Suprapubic skin (tissue), 4 donors: ENCODE measurements at regions not wholly inside any gene's neighbourhood (a gene's known extent, or its start where the extent isn't known, plus 50 kb on each side); places are given as distances from the start of the nearest gene placed in this dataset.
A peak's percentile ranks its signal among the peaks of the same experiment; 100 is the strongest.

Experiments
- DNase-seq, 2 donors: peaks; one replicate each; pipeline ENCODE4 v3.0.0-alpha.2; 2019; ENCODE audit warnings: low spot score in 2 of 2
- H3K27ac ChIP-seq: fragments of 200-600 bp; sonication (generic); one replicate; pipeline ENCODE4 v1.5.1; 2019
- H3K27me3 ChIP-seq: fragments of 200-600 bp; sonication (generic); one replicate; pipeline ENCODE4 v1.5.1; 2019
- H3K36me3 ChIP-seq: fragments of 200-600 bp; sonication (generic); one replicate; pipeline ENCODE4 v1.5.1; 2019
- H3K4me1 ChIP-seq: fragments of 200-600 bp; sonication (generic); one replicate; pipeline ENCODE4 v1.5.1; 2019
- H3K4me3 ChIP-seq: fragments of 200-600 bp; sonication (generic); one replicate; pipeline ENCODE4 v1.5.1; 2019; ENCODE audit warnings: mild to moderate bottlenecking
- H3K9me3 ChIP-seq: fragments of 200-600 bp; sonication (generic); one replicate; pipeline ENCODE4 v1.5.1; 2019
- EP300 ChIP-seq: sonication (generic); formaldehyde crosslinking; IDR thresholded peaks from one replicate; pipeline ENCODE4 v1.6.1; 2017; ENCODE audit warnings: antibody characterized with exemption
- POLR2A ChIP-seq, 2 donors: fragments of 450-650 bp; IDR thresholded peaks; one replicate each; pipeline ENCODE4 v1.6.1; 2017; ENCODE audit warnings: antibody characterized with exemption in 2 of 2, mild to moderate bottlenecking in 2 of 2, moderate library complexity in 2 of 2
- POLR2AphosphoS5 ChIP-seq, 3 donors: sonication (generic); formaldehyde crosslinking; IDR thresholded peaks; one replicate each; pipeline ENCODE4 v1.6.1; 2017; ENCODE audit warnings: antibody characterized with exemption in 3 of 3
- WGBS: methylation state at CpG from one replicate; pipeline ENCODE4 v1.1.5; 2018; 5-methylcytosine and 5-hydroxymethylcytosine counted together
- TF ChIP-seq, protein P1 (sequence below), 2 donors: fragments of 200-600 bp in 1 of 2; fragments of 450-650 bp in 1 of 2; sonication (generic) in 1 of 2; IDR thresholded peaks; one replicate each; pipeline ENCODE4 v1.5.1; 2016 to 2019; ENCODE audit warnings: antibody characterized with exemption in 2 of 2, mild to moderate bottlenecking in 1 of 2, moderate library complexity in 1 of 2

- no peak overlapping the region for H3K4me3 ChIP-seq
- H3K4me1 ChIP-seq, result no peaks in the 10 kb centered on the region
- H3K36me3 ChIP-seq, result no peaks in the 10 kb centered on the region
- H3K27me3 ChIP-seq, result peaks cover 3% of the 10 kb centered on the region
- H3K27ac ChIP-seq, result no peak overlapping the region
- no peaks in the 10 kb centered on the region for H3K9me3 ChIP-seq
- TF ChIP-seq, protein P1, sequence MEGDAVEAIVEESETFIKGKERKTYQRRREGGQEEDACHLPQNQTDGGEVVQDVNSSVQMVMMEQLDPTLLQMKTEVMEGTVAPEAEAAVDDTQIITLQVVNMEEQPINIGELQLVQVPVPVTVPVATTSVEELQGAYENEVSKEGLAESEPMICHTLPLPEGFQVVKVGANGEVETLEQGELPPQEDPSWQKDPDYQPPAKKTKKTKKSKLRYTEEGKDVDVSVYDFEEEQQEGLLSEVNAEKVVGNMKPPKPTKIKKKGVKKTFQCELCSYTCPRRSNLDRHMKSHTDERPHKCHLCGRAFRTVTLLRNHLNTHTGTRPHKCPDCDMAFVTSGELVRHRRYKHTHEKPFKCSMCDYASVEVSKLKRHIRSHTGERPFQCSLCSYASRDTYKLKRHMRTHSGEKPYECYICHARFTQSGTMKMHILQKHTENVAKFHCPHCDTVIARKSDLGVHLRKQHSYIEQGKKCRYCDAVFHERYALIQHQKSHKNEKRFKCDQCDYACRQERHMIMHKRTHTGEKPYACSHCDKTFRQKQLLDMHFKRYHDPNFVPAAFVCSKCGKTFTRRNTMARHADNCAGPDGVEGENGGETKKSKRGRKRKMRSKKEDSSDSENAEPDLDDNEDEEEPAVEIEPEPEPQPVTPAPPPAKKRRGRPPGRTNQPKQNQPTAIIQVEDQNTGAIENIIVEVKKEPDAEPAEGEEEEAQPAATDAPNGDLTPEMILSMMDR (IDR thresholded peaks at IDR 0.05), result no peak
- TF ChIP-seq POLR2AphosphoS5 (IDR thresholded peaks at IDR 0.05) (no peak), EP300 (no peak), POLR2A (IDR thresholded peaks at IDR 0.05) (no peak)
- DNase-seq, result no peak
Observed at GRCh38 chr9:16133032-16133431, 580.2 kb downstream of the CCDC171 start.

DNA sequence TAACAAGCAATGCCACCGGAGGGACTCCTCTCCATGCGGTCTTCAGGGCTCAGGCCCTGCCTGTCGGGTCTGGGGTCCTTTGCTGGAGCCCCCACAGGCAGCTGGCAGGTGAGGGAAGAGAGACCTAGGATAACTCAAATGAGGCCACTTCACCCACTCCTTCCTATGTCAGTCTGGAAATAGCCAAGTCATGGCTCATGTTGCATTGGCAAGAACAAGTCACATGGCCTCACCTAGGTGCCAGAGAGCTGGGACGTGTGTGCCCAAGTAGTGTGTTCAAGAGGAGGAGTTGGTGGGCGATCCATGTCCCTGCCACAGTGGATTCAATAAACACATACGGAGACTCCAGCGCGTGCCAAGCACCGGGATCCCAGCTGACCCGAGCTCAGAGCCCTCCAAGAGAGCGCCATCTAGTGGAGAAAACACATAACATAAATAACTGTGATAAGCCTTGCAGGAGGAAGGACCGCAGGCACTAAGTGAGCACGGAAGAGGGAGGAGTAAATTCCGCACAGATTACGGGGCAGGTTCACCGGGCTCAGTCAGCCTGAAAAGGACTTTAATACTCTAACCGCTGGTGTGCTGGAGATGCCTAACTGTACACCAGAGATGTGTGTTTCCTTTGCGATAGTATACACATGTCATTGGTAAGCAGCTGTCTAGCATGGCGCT lies 580.8 kb downstream of the CCDC171 start:
- H3K36me3 ChIP-seq, result no peaks in the 10 kb centered on the region
- WGBS, result 44% methylated on average over 19 of the region's 19 CpGs
- TF ChIP-seq, protein P1 (IDR thresholded peaks at IDR 0.05), result peak in 1 of 2 donors; percentile 37
- TF ChIP-seq POLR2A (IDR thresholded peaks at IDR 0.05), result no peak
- no peak for TF ChIP-seq EP300
- H3K4me3 ChIP-seq, result no peak overlapping the region
- no peaks in the 10 kb centered on the region for H3K9me3 ChIP-seq
- no peak for DNase-seq
- no peaks in the 10 kb centered on the region for H3K4me1 ChIP-seq
- peaks cover 3% of the 10 kb centered on the region for H3K27me3 ChIP-seq
- H3K27ac ChIP-seq, result no peak overlapping the region

DNA sequence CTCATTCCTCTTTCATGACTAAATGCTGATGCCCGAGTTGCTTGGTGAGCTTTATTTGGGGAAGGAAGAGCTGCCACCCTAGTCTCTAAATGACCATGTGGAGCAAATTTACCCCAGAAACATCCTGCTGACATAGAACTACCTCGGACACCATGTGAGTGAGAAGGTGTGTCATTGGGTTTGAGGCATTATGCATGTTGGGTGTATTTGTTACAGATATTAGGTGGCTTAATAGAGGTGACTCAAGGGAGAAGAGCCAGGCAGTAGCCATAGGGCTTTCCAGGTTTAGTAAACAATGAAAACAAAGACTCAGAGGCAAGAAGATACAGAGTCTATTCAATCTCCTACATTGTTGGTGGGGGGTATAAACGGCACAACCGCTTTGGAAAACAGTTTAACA lies 581.5 kb downstream of the CCDC171 start:
- Histone ChIP-seq H3K4me1 (no peaks in the 10 kb centered on the region), H3K4me3 (no peak overlapping the region), H3K36me3 (no peaks in the 10 kb centered on the region), H3K27me3 (peaks cover 3% of the 10 kb centered on the region), H3K9me3 (no peaks in the 10 kb centered on the region), H3K27ac (no peak overlapping the region)
- 88% methylated on average over 4 of the region's 4 CpGs for WGBS
- DNase-seq, result no peak
- TF ChIP-seq, protein P1 (IDR thresholded peaks at IDR 0.05), result no peak
- TF ChIP-seq POLR2AphosphoS5 (IDR thresholded peaks at IDR 0.05) (no peak), EP300 (no peak), POLR2A (IDR thresholded peaks at IDR 0.05) (no peak)

DNA sequence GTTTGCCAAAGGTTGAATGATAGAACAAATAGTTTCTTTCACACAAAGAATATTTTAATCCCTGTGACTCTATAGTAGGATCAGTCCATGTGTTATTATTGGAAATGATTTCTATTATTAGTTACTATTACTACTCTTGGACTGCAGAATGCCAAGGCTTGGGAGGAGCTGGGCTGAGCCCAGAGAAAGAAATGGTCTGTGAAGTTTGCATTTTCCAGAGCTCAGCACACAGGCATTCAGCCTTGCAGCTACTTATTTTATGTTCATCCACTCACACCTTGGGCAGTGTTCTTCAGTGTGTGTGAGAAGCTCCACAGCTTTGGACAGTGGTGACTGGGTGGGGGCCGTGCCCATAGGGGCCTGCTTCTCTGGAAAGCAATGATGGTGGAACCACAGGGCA lies 583.1 kb downstream of the CCDC171 start:
- TF ChIP-seq POLR2AphosphoS5 (IDR thresholded peaks at IDR 0.05) (no peak), EP300 (no peak), POLR2A (IDR thresholded peaks at IDR 0.05) (no peak)
- TF ChIP-seq, protein P1 (IDR thresholded peaks at IDR 0.05), result no peak
- no peak overlapping the region for H3K4me3 ChIP-seq
- WGBS, result 83% methylated on average over 1 of the region's 1 CpG
- peaks cover 3% of the 10 kb centered on the region for H3K27me3 ChIP-seq
- no peaks in the 10 kb centered on the region for H3K4me1 ChIP-seq
- H3K27ac ChIP-seq, result no peak overlapping the region
- H3K9me3 ChIP-seq, result no peaks in the 10 kb centered on the region
- H3K36me3 ChIP-seq, result no peaks in the 10 kb centered on the region
- DNase-seq, result no peak

DNA sequence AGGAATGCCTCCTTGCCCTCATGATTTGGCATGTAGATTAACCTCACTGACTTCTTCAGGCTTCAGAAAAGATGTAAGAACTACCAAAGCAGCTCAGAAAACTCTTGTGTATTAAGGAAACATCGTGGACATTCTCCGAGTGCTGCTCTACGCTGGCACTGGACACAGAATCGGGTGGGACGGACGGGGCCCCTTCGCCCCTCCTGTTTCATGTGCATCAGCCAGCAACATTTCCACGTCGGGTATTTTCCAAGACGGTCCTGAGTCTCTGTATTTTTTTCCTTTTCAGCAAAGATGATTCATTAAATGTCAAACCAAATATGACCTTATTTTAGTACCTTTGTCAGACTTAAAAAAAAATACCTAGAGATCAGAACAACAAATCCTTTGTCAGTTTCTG lies 583.6 kb downstream of the CCDC171 start:
- Histone ChIP-seq H3K36me3 (no peaks in the 10 kb centered on the region), H3K4me3 (no peak overlapping the region), H3K4me1 (no peaks in the 10 kb centered on the region), H3K27ac (no peak overlapping the region), H3K9me3 (no peaks in the 10 kb centered on the region), H3K27me3 (peaks cover 3% of the 10 kb centered on the region)
- TF ChIP-seq POLR2A (IDR thresholded peaks at IDR 0.05) (no peak), POLR2AphosphoS5 (IDR thresholded peaks at IDR 0.05) (no peak), EP300 (no peak)
- TF ChIP-seq, protein P1 (IDR thresholded peaks at IDR 0.05), result no peak
- no peak for DNase-seq
- 92% methylated on average over 10 of the region's 10 CpGs for WGBS
